GOT3 (cell line): ENCODE measurements at regions not wholly inside any gene's neighbourhood (a gene's known extent, or its start where the extent isn't known, plus 50 kb on each side); places are given as distances from the start of the nearest gene placed in this dataset.
"Not testable (repeated sequence)": the region's sequence is repeated elsewhere in the genome, so short reads cannot be mapped to it uniquely, and the experiment has no call there.

Experiments used
- DNase-seq: peaks from one replicate; lab custom pipeline; 2025; ENCODE audit warnings: mixed read lengths; lab: John Stamatoyannopoulos, UW

- DNase-seq = no peak
Observed at GRCh38 chr11:36791957-36792356, 193.9 kb upstream of the RAG2 start.

GRCh38 chr11:36790526-36790925, 192.5 kb upstream of the RAG2 start:
- no peak for DNase-seq

- no peak for DNase-seq
Observed at GRCh38 chr11:36783808-36784207, 185.8 kb upstream of the RAG2 start.

- DNase-seq = no peak
Observed at GRCh38 chr11:36779791-36780190, 181.8 kb upstream of the RAG2 start.

GRCh38 chr11:36777311-36777710, 179.3 kb upstream of the RAG2 start:
- DNase-seq = no peak

GRCh38 chr11:36775756-36776155, 177.7 kb upstream of the RAG2 start:
- DNase-seq = no peak

- no peak for DNase-seq
Observed at GRCh38 chr11:36775130-36775529, 177.1 kb upstream of the RAG2 start.

GRCh38 chr11:36774603-36775002, 176.6 kb upstream of the RAG2 start:
- DNase-seq = peak; percentile 3

GRCh38 chr11:36763187-36763586, 165.2 kb upstream of the RAG2 start:
- DNase-seq = no peak

- no peak for DNase-seq
Observed at GRCh38 chr11:36757075-36757474, 159.0 kb upstream of the RAG2 start.

- no peak for DNase-seq
Observed at GRCh38 chr11:36753960-36754359, 155.9 kb upstream of the RAG2 start.

GRCh38 chr11:36751996-36752395, 154.0 kb upstream of the RAG2 start:
- no peak for DNase-seq

GRCh38 chr11:36751335-36751781, 153.3 kb upstream of the RAG2 start:
- DNase-seq = no peak

GRCh38 chr11:36750349-36750748, 152.3 kb upstream of the RAG2 start:
- no peak for DNase-seq

- no peak for DNase-seq
Observed at GRCh38 chr11:36748836-36749235, 150.8 kb upstream of the RAG2 start.

GRCh38 chr11:36746886-36747710, 149.1 kb upstream of the RAG2 start:
- DNase-seq = peak; percentile 62

GRCh38 chr11:36744375-36745168, 146.5 kb upstream of the RAG2 start:
- peak; percentile 27 for DNase-seq

GRCh38 chr11:36743039-36743438, 145.0 kb upstream of the RAG2 start:
- no peak for DNase-seq

GRCh38 chr11:36741515-36741914, 143.5 kb upstream of the RAG2 start:
- DNase-seq = no peak

- no peak for DNase-seq
Observed at GRCh38 chr11:36738292-36738861, 140.3 kb upstream of the RAG2 start.

- DNase-seq = no peak
Observed at GRCh38 chr11:36736103-36736502, 138.1 kb upstream of the RAG2 start.

- DNase-seq = not testable (repeated sequence)
Observed at GRCh38 chr11:36733721-36734120, 135.7 kb upstream of the RAG2 start.

- no peak for DNase-seq
Observed at GRCh38 chr11:36730761-36731160, 132.7 kb upstream of the RAG2 start.
